CD4-positive, alpha-beta memory T cell (primary cell): ENCODE measurements at regions not wholly inside any gene's neighbourhood (a gene's known extent, or its start where the extent isn't known, plus 50 kb on each side); places are given as distances from the start of the nearest gene placed in this dataset.

ENCODE experiments used
- CTCF ChIA-PET: fragments of 350-600 bp; sonication (Branson Sonifier 250); formaldehyde crosslinking; loops from one replicate; lab custom pipeline; 2021; ENCODE audit warnings: inconsistent platforms; ENCODE audit not compliant: partially characterized antibody; lab: Charles Lee
- POLR2A ChIA-PET: fragments of 350-600 bp; sonication (Branson Sonifier 250); formaldehyde crosslinking; loops from one replicate; lab custom pipeline; 2021; ENCODE audit not compliant: partially characterized antibody; lab: Charles Lee
- DNase-seq, 5 donors: peaks; one replicate each; pipeline versions ENCODE4 v3.0.0 to v3.0.0-alpha.2; 2020 to 2022; ENCODE audit warnings: mixed read lengths in 1 of 5
- H3K27ac ChIP-seq: one replicate; pipeline ENCODE4 v1.7.0; 2013; ENCODE audit warnings: low read depth, low read length
- H3K27me3 ChIP-seq: 2 replicates; pipeline ENCODE4 v1.7.0; 2013; ENCODE audit warnings: mild to moderate bottlenecking, low read length, moderate library complexity; ENCODE audit not compliant: insufficient read depth
- H3K36me3 ChIP-seq: 2 replicates; pipeline ENCODE4 v1.7.0; 2013; ENCODE audit warnings: mild to moderate bottlenecking, low read length, moderate library complexity; ENCODE audit not compliant: insufficient read depth
- H3K4me1 ChIP-seq: 2 replicates; pipeline ENCODE4 v1.7.0; 2013; ENCODE audit warnings: mild to moderate bottlenecking, low read length, moderate library complexity; ENCODE audit not compliant: insufficient read depth
- H3K4me3 ChIP-seq, 2 donors: one replicate each; pipeline ENCODE4 v1.7.0; 2013; ENCODE audit warnings: low read length in 2 of 2, mild to moderate bottlenecking in 1 of 2
- H3K9me3 ChIP-seq, 2 donors: one replicate each; pipeline ENCODE4 v1.7.0; 2013; ENCODE audit warnings: low read length in 2 of 2, control low read depth in 1 of 2; ENCODE audit not compliant: control insufficient read depth in 1 of 2
- H3K27ac Mint-ChIP-seq, 7 donors: one replicate each; pipeline ENCODE4 v1.8.0; 2020 to 2021; ENCODE audit warnings: mixed read lengths in 7 of 7, mild to moderate bottlenecking in 6 of 7, inconsistent platforms in 3 of 7, moderate library complexity in 3 of 7
- H3K27me3 Mint-ChIP-seq, 2 donors: one replicate each; pipeline ENCODE4 v1.8.0; 2020 to 2021; ENCODE audit warnings: mixed read lengths in 2 of 2
- H3K36me3 Mint-ChIP-seq, 2 donors: one replicate each; pipeline ENCODE4 v1.8.0; 2020 to 2021; ENCODE audit warnings: mixed read lengths in 2 of 2, inconsistent platforms in 1 of 2, mild to moderate bottlenecking in 1 of 2
- H3K4me1 Mint-ChIP-seq, 4 donors: one replicate each; pipeline ENCODE4 v1.8.0; 2020 to 2021; ENCODE audit warnings: mixed read lengths in 4 of 4, mild to moderate bottlenecking in 1 of 4
- H3K4me3 Mint-ChIP-seq, 8 donors: one replicate each; pipeline ENCODE4 v1.8.0; 2020 to 2021; ENCODE audit warnings: mixed read lengths in 8 of 8, mild to moderate bottlenecking in 7 of 8, moderate library complexity in 6 of 8, inconsistent platforms in 3 of 8
- H3K9me3 Mint-ChIP-seq, 8 donors: one replicate each; pipeline ENCODE4 v1.8.0; 2020 to 2021; ENCODE audit warnings: mixed read lengths in 8 of 8, mild to moderate bottlenecking in 5 of 8, inconsistent platforms in 3 of 8, moderate library complexity in 1 of 8
- intact Hi-C: fragments of 100-400 bp; cut with micrococcal nuclease; formaldehyde crosslinking; loops from one replicate; pipeline ENCODE4 v1.15.1; 2023

DNA sequence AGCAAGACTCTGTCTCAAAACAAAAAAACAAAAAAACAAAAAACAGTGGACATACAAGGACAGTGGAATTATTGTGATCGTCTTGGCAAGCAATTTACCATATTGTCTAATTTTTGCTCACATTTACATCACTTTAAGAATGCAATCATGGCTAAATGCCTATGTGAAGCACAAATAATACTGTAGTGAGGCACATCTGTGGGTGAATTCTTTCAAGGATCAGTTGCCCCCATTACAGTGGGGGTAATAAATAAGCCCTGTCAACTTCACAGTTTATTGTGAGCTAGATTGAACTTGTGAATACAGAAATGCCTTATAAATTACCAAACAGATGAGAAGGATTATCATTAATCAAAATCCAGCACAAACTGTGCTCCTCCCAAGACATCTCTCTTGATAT is 150.2 kb upstream of the PAPPA start:
- Histone ChIP-seq H3K9me3 (no peaks in the 10 kb centered on the region), H3K36me3 (no peaks in the 10 kb centered on the region), H3K4me1 (no peaks in the 10 kb centered on the region), H3K27ac (no peak overlapping the region), H3K4me3 (no peak overlapping the region), H3K27me3 (no peaks in the 10 kb centered on the region)
- POLR2A ChIA-PET, result no interaction called here
- Mint-ChIP-seq H3K9me3 (no peaks in the 10 kb centered on the region), H3K4me1 (no peaks in the 10 kb centered on the region), H3K27ac (no peak overlapping the region), H3K36me3 (no peaks in the 10 kb centered on the region), H3K4me3 (no peak overlapping the region), H3K27me3 (no peaks in the 10 kb centered on the region)
- CTCF ChIA-PET, result no interaction called here
- intact Hi-C loops, result no loop called here
- DNase-seq, result no peak

DNA sequence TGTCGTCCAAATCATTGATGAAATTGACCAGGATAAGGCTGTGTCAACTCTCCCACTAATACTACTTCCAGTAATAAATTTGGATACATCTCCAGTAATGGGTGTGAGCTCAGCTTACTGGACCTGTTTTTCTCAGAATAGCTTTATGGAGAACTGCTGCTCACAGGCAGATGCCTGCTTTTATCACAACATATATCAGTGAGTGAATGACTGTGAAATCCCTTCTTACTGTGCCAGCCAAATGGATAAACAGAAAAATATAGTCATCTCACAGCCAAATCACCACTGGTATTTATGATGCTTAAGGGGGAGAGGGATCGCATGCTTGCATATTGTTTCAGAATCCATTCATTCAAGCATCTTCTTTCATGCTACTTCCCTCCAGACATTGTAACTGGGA is 148.4 kb upstream of the PAPPA start:
- Mint-ChIP-seq H3K27me3 (no peaks in the 10 kb centered on the region), H3K27ac (no peak overlapping the region), H3K36me3 (no peaks in the 10 kb centered on the region), H3K9me3 (peaks cover 0 to 5% (median 0%) of the 10 kb centered on the region in 8 donors), H3K4me3 (no peak overlapping the region), H3K4me1 (no peaks in the 10 kb centered on the region)
- CTCF ChIA-PET, result no interaction called here
- DNase-seq, result no peak
- intact Hi-C loops, result no loop called here
- H3K36me3 ChIP-seq, result no peaks in the 10 kb centered on the region
- POLR2A ChIA-PET, result no interaction called here
- H3K9me3 ChIP-seq, result no peaks in the 10 kb centered on the region
- no peak overlapping the region for H3K27ac ChIP-seq
- H3K4me3 ChIP-seq, result no peak overlapping the region
- no peaks in the 10 kb centered on the region for H3K27me3 ChIP-seq
- H3K4me1 ChIP-seq, result no peaks in the 10 kb centered on the region

DNA sequence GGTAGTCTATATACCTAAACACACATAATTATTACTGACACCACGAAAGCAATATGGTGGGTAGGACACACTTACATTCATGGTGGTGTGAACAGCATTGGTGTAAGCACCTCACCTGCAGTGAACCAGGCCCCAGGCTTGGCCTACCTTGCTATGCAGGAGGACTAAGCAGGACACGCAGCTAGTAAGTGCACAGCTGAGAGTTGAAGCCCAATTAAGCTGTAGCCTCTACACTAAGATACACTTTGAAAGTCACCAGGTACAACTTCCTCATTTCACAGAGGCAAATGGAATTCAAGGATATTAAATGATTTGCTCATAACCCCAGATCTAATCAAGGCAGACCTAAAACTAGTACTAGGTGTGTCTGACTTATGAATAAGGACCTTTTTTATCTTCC is 145.8 kb upstream of the PAPPA start:
- Mint-ChIP-seq H3K36me3 (no peaks in the 10 kb centered on the region), H3K9me3 (peaks cover 0 to 15% (median 1%) of the 10 kb centered on the region in 8 donors), H3K27ac (no peak overlapping the region), H3K4me3 (no peak overlapping the region), H3K4me1 (no peaks in the 10 kb centered on the region), H3K27me3 (no peaks in the 10 kb centered on the region)
- H3K4me1 ChIP-seq, result no peaks in the 10 kb centered on the region
- intact Hi-C loops, result no loop called here
- no peaks in the 10 kb centered on the region for H3K36me3 ChIP-seq
- CTCF ChIA-PET, result no interaction called here
- no peak overlapping the region for H3K4me3 ChIP-seq
- no peak overlapping the region for H3K27ac ChIP-seq
- H3K27me3 ChIP-seq, result no peaks in the 10 kb centered on the region
- POLR2A ChIA-PET, result no interaction called here
- no peaks in the 10 kb centered on the region for H3K9me3 ChIP-seq
- no peak for DNase-seq

DNA sequence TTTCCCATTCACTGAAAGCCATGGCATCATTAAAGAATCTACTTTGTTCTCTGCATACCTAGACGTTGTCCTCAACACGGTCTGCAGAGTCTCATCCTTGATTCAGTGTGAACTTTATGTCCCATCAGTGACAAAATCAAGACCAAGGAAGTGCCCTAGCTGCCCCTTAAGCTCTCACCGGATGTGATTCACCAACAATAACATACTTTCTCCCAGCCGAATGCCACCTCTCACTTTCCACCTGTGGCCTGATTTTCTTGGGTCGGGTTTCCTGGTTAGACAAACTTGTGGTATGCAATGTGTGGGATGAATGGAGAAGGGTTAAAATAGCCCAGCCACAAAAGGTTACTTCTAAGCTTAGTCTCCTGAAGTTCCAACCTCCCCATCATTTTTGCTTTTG is 145.3 kb upstream of the PAPPA start:
- Histone ChIP-seq H3K9me3 (no peaks in the 10 kb centered on the region), H3K36me3 (no peaks in the 10 kb centered on the region), H3K4me1 (no peaks in the 10 kb centered on the region), H3K27me3 (no peaks in the 10 kb centered on the region), H3K4me3 (no peak overlapping the region), H3K27ac (no peak overlapping the region)
- peaks cover 0 to 15% (median 1%) of the 10 kb centered on the region in 8 donors for H3K9me3 Mint-ChIP-seq
- CTCF ChIA-PET, result no interaction called here
- POLR2A ChIA-PET, result no interaction called here
- no peak overlapping the region for H3K27ac Mint-ChIP-seq
- no peak for DNase-seq
- intact Hi-C loops, result no loop called here
- no peak overlapping the region for H3K4me3 Mint-ChIP-seq
- H3K36me3 Mint-ChIP-seq, result no peaks in the 10 kb centered on the region
- no peaks in the 10 kb centered on the region for H3K4me1 Mint-ChIP-seq
- no peaks in the 10 kb centered on the region for H3K27me3 Mint-ChIP-seq

DNA sequence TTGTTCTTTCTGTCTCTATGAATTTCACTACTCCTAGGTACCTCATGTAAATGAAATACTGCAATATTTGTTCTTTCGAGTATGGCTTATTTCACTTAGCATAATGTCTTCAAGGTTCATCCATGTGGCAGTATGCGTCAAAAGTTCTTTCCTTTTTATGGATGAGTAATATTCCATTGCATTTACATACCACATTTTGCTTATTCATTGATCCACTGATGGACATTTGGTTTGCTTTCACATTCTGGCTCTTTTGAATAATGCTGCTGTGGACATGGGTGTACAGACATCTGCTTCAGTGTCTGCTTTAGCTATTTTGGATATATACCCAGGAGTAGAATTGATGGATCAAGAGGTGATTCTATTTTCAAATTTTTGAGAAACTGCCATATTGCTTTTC is 144.2 kb upstream of the PAPPA start:
- Mint-ChIP-seq H3K36me3 (no peaks in the 10 kb centered on the region), H3K4me1 (no peaks in the 10 kb centered on the region), H3K4me3 (no peak overlapping the region), H3K27ac (no peak overlapping the region), H3K9me3 (peaks cover 0 to 15% (median 1%) of the 10 kb centered on the region in 8 donors), H3K27me3 (no peaks in the 10 kb centered on the region)
- intact Hi-C loops, result no loop called here
- Histone ChIP-seq H3K4me3 (no peak overlapping the region), H3K27me3 (no peaks in the 10 kb centered on the region), H3K4me1 (no peaks in the 10 kb centered on the region), H3K36me3 (no peaks in the 10 kb centered on the region), H3K9me3 (no peaks in the 10 kb centered on the region), H3K27ac (no peak overlapping the region)
- CTCF ChIA-PET, result no interaction called here
- DNase-seq, result no peak
- POLR2A ChIA-PET, result no interaction called here

DNA sequence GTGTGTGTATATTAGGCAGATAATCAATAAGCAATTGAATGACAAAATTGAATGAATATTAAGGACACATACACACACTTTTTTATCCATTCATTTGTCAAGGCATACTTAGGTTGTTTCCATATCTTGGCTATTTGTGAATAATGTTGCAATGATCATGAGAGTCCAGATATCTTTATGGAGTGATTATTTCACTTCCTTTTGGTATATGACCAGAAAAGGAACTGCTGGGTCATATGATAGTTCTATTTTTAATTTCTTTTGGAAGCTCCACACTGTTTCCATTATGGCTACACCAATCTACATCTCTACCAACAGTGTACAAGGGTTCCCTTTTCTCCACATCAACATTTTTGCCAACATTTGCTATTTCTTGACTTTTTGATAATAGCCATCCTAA is 137.7 kb upstream of the PAPPA start:
- ChIA-PET POLR2A (no interaction called here), CTCF (no interaction called here)
- Mint-ChIP-seq H3K36me3 (no peaks in the 10 kb centered on the region), H3K27me3 (no peaks in the 10 kb centered on the region), H3K9me3 (peaks cover 0 to 9% (median 3%) of the 10 kb centered on the region in 8 donors), H3K27ac (no peak overlapping the region), H3K4me3 (no peak overlapping the region), H3K4me1 (no peaks in the 10 kb centered on the region)
- Histone ChIP-seq H3K27ac (no peak overlapping the region), H3K4me1 (no peaks in the 10 kb centered on the region), H3K36me3 (no peaks in the 10 kb centered on the region), H3K4me3 (no peak overlapping the region), H3K9me3 (no peaks in the 10 kb centered on the region), H3K27me3 (no peaks in the 10 kb centered on the region)
- intact Hi-C loops, result no loop called here
- no peak for DNase-seq

DNA sequence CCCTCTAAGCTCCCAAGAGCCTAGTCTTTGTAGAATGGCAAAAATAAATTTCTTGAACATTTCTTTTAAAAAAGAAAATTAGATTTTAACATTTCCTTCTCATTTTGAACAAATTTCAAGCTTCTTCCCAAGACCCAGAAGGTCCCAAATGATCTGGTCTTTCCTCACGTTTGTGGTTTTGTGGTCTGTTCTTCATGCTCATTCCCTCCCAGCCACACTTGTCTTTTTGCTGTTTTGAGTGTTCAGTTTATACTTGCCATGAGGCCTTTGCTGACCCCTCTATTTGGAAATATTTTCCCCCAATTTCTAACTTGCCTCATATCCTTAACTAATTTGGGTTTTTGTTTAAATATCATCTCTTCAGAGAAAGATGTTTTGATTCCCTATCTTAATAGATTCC is 133.4 kb upstream of the PAPPA start:
- Mint-ChIP-seq H3K4me1 (no peaks in the 10 kb centered on the region), H3K36me3 (no peaks in the 10 kb centered on the region), H3K27ac (no peak overlapping the region), H3K4me3 (no peak overlapping the region), H3K9me3 (peaks cover 0 to 10% (median 3%) of the 10 kb centered on the region in 8 donors), H3K27me3 (no peaks in the 10 kb centered on the region)
- no peak overlapping the region for H3K27ac ChIP-seq
- H3K4me3 ChIP-seq, result no peak overlapping the region
- POLR2A ChIA-PET, result no interaction called here
- H3K4me1 ChIP-seq, result no peaks in the 10 kb centered on the region
- H3K36me3 ChIP-seq, result no peaks in the 10 kb centered on the region
- no peak for DNase-seq
- H3K9me3 ChIP-seq, result no peaks in the 10 kb centered on the region
- H3K27me3 ChIP-seq, result no peaks in the 10 kb centered on the region
- intact Hi-C loops, result no loop called here
- CTCF ChIA-PET, result no interaction called here

DNA sequence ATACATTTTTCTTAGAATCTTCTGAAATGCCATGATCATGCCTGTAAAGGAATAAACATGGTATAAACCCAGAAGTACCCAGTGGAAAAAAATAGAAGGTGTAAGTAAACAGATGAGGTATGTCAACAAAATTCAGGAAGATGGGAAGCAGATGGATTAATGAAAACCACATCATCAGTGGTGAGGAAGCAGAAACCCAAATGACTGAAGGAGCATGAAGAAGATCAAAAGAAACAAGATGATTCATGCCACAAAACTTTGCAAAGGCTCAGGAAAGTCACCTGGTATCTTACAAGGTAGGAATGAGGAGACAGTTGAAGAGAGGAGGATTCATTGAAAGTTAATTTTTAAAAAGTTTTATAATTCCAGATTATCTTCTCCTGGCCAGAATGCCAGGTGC is 132.8 kb upstream of the PAPPA start:
- peaks cover 0 to 10% (median 4%) of the 10 kb centered on the region in 8 donors for H3K9me3 Mint-ChIP-seq
- CTCF ChIA-PET, result no interaction called here
- H3K4me3 Mint-ChIP-seq, result no peak overlapping the region
- Histone ChIP-seq H3K36me3 (no peaks in the 10 kb centered on the region), H3K4me1 (no peaks in the 10 kb centered on the region), H3K27ac (no peak overlapping the region), H3K9me3 (no peaks in the 10 kb centered on the region), H3K4me3 (no peak overlapping the region), H3K27me3 (no peaks in the 10 kb centered on the region)
- POLR2A ChIA-PET, result no interaction called here
- H3K36me3 Mint-ChIP-seq, result no peaks in the 10 kb centered on the region
- H3K4me1 Mint-ChIP-seq, result no peaks in the 10 kb centered on the region
- H3K27ac Mint-ChIP-seq, result no peak overlapping the region
- no peaks in the 10 kb centered on the region for H3K27me3 Mint-ChIP-seq
- DNase-seq, result no peak
- intact Hi-C loops, result no loop called here
